ENCODE measurements at regions not wholly inside any gene's neighbourhood (a gene's known extent, or its start where the extent isn't known, plus 50 kb on each side); places are given as distances from the start of the nearest gene placed in this dataset.
"Not testable (repeated sequence)": the region's sequence is repeated elsewhere in the genome, so short reads cannot be mapped to it uniquely, and the experiment has no call there.

DNA sequence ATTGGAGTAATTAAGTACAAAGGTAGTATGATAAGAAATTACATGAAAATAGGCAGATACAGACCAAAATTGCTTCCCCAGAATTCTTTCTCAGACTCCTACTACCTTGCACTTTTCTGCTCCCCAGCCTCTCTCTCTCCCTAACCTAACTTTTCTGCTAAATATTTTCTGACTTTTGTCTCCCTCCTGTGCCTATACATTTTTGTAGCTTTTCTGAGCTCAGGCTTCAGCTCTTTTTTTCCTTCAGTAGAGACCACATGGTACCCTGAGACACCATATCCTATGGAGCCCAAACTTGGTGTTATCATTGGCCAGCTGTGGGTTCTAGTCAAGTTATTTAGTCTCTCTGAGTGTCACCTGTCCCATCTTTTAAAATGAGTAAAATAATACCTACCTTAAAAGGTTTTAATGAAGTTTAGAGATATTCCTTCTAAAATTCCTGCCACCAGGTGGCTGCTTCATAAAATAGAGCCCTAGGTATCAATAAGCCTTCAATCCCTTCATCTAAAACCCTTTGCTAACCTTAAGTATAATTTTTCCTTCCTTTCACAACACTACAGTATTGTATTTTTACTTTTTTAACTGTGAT is 237.6 kb upstream of the DUSP10 start:
- no peak for DNase-seq (ENCODE audit: extremely low read depth, low read depth)
- H3K4me3 ChIP-seq (replicated peaks; ENCODE audit: low read depth, low read length), result no peak overlapping the region
- TF ChIP-seq, protein P1, sequence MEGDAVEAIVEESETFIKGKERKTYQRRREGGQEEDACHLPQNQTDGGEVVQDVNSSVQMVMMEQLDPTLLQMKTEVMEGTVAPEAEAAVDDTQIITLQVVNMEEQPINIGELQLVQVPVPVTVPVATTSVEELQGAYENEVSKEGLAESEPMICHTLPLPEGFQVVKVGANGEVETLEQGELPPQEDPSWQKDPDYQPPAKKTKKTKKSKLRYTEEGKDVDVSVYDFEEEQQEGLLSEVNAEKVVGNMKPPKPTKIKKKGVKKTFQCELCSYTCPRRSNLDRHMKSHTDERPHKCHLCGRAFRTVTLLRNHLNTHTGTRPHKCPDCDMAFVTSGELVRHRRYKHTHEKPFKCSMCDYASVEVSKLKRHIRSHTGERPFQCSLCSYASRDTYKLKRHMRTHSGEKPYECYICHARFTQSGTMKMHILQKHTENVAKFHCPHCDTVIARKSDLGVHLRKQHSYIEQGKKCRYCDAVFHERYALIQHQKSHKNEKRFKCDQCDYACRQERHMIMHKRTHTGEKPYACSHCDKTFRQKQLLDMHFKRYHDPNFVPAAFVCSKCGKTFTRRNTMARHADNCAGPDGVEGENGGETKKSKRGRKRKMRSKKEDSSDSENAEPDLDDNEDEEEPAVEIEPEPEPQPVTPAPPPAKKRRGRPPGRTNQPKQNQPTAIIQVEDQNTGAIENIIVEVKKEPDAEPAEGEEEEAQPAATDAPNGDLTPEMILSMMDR (IDR thresholded peaks at IDR 0.05; ENCODE audit: low read depth, low read length, missing control alignments), result peak; percentile 29

GRCh38 chr1:221978631-221979334 is 236.9 kb upstream of the DUSP10 start:
- H3K4me3 ChIP-seq (replicated peaks; ENCODE audit: low read depth, low read length), result not testable (repeated sequence)

DNA sequence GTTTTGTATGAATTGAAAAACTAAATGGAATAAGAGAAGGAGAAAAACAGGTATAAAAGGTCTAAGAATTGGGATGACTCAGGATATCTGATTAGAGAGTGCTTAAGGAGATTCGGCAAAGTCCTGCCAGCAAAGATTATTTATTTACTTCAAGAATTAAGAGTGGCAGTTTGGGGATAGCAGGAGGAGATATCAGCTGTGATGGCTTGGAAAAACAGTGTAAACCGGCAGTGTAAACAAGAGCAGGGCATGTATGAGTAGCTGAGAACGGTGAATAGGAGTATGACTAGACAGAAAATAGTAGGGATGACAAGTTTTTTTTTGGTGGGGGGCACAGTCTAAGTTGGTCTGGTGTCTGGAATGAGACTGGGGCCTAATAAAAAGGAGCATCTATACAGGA is 231.9 kb upstream of the DUSP10 start:
- DNase-seq (ENCODE audit: extremely low read depth, low read depth); H3K4me3 ChIP-seq (replicated peaks; ENCODE audit: low read depth, low read length): not testable (repeated sequence)

More at GRCh38 chr1:221978631-221979334, 236.9 kb upstream of the DUSP10 start:
- DNase-seq (ENCODE audit: extremely low read depth, low read depth), result not testable (repeated sequence)

DNA sequence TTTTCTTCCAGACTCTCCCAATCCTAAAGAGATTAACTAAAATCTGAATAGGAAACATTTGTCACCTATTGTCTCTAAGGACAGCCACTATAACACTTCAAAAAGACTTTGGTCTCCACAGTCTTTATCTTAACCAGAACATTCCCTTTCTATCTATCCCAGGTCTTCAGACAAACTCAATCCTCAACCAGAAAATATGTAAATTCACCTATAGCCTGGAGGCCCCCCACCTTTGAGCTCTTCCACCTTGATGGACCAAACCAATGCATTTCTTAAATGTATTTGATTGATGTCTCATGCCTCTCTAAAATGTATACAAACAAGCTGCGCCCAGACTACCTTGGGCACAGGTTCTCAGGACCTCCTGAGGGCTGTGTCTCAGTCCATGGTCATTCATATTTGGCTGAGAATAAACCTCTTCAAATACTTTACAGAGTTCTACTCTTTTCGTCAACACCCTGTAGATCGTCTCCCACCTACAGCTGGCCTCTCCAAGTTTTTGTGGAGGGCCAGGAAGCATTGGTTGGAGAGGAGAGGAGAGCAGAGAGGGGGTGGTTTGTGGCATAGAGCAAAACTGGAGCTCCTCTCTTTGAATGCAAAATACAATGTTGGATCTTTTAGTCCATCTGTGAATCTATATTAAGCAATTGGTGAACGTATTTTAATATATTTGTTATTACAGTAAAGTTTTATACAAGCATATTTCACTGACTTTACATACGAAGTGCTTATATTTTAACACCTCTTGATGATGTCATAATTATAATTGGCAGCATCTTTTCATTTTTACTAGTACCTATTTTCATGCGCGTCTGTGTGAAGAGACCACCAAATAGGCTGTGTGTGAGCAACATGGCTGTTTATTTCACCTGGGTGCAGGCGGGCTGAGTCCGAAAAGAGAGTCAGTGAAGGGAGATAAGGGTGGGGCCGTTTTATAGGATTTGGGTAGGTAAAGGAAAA is 230.7 kb upstream of the DUSP10 start:
- TF ChIP-seq, protein P1 (IDR thresholded peaks at IDR 0.05; ENCODE audit: low read depth, low read length, missing control alignments), result no peak
- no peak overlapping the region for H3K4me3 ChIP-seq (replicated peaks; ENCODE audit: low read depth, low read length)
- DNase-seq (ENCODE audit: extremely low read depth, low read depth), result no peak

DNA sequence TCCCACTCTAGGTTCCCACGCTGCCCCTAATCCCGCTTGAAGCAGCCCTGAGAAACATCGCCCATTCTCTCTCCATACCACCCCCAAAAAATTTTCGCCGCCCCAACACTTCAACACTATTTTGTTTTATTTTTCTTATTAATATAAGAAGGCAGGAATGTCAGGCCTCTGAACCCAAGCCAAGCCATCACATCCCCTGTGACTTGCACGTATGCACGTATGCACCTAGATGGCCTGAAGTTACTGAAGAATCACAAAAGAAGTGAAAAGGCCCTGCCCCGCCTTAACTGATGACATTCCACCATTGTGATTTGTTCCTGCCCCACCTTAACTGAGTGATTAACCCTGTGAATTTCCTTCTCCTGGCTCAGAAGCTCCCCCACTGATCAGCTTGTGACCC is 229.1 kb upstream of the DUSP10 start:
- not testable (repeated sequence) for H3K4me3 ChIP-seq (replicated peaks; ENCODE audit: low read depth, low read length); DNase-seq (ENCODE audit: extremely low read depth, low read depth)

GRCh38 chr1:221969298-221969858 is 227.5 kb upstream of the DUSP10 start:
- not testable (repeated sequence) for DNase-seq (ENCODE audit: extremely low read depth, low read depth); H3K4me3 ChIP-seq (replicated peaks; ENCODE audit: low read depth, low read length)

- DNase-seq (ENCODE audit: extremely low read depth, low read depth); H3K4me3 ChIP-seq (replicated peaks; ENCODE audit: low read depth, low read length): not testable (repeated sequence)
Observed at GRCh38 chr1:221967538-221967937, 225.6 kb upstream of the DUSP10 start.

DNA sequence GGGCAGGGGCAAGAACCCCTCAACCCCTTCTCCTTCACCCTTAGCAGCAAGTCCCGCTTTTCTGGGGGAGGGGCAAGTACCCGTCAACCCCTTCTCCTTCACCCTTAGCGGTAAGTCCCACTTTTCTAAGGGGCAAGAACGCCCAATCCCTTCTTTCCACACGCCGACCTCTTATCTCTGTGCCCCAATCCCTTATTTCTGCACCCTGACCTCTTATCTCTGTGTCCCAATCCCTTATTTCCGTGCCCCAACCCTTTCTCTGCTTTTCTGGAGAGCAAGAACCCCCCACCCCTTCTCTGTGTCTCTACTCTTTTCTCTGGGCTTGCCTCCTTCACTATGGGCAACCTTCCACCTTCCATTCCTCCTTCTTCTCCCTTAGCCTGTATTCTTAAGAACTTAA is 225.0 kb upstream of the DUSP10 start:
- DNase-seq (ENCODE audit: extremely low read depth, low read depth); H3K4me3 ChIP-seq (replicated peaks; ENCODE audit: low read depth, low read length): not testable (repeated sequence)

DNA sequence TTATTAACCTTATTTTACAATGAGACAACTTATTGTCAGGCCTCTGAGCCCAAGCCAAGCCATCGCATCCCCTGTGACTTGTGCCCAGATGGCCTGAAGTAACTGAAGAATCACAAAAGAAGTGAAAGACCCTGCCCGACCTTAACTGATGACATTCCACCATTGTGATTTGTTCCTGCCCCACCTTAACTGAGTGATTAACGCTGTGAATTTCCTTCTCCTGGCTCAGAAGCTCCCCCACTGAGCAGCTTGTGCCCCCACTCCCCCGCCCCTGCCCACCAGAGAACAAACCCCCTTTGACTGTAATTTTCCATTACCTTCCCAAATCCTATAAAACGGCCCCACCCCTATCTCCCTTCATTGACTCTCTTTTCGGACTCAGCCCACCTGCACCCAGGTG is 224.0 kb upstream of the DUSP10 start:
- not testable (repeated sequence) for DNase-seq (ENCODE audit: extremely low read depth, low read depth); H3K4me3 ChIP-seq (replicated peaks; ENCODE audit: low read depth, low read length)

- no peak overlapping the region for H3K4me3 ChIP-seq (replicated peaks; ENCODE audit: low read depth, low read length)
- DNase-seq (ENCODE audit: extremely low read depth, low read depth), result no peak
- TF ChIP-seq, protein P1 (IDR thresholded peaks at IDR 0.05; ENCODE audit: low read depth, low read length, missing control alignments), result no peak
Observed at GRCh38 chr1:221965252-221965651, 223.4 kb upstream of the DUSP10 start.

Measured in HFF-Myc (cell line).